SK-N-SH (cell line): ENCODE measurements at regions not wholly inside any gene's neighbourhood (a gene's known extent, or its start where the extent isn't known, plus 50 kb on each side); places are given as distances from the start of the nearest gene placed in this dataset.

Experiments used
- CTCF ChIA-PET: fragments of 300-600, 350-600 bp; formaldehyde crosslinking; extraction: SDS; loops from one replicate; lab custom pipeline; 2021; lab: Yijun Ruan, JAX
- POLR2A ChIA-PET: fragments of 350-600 bp; sonication (Branson Sonifier 250); formaldehyde crosslinking; extraction: SDS; loops from one replicate; lab custom pipeline; 2020; ENCODE audit warnings: antibody characterized with exemption, inconsistent platforms; lab: Yijun Ruan, JAX
- DNase-seq: peaks from one replicate; pipeline ENCODE4 v3.0.0; 2012
- H2AFZ ChIP-seq: fragments of 200-600 bp; sonication (generic); 2 replicates; pipeline ENCODE4 v1.8.1; 2016; ENCODE audit warnings: antibody characterized with exemption, mild to moderate bottlenecking, low read depth
- H3F3A ChIP-seq: fragments of 200-600 bp; sonication (generic); replicated peaks from 2 replicates; pipeline ENCODE3; 2016; ENCODE audit warnings: antibody characterized with exemption, mild to moderate bottlenecking; ENCODE audit not compliant: insufficient read depth
- H3K27ac ChIP-seq, 2 experiments: fragments of 200-500 bp in 1 of 2; fragments of 200-600 bp in 1 of 2; sonication (Bioruptor generic) in 1 of 2; sonication (generic), shearing (Covaris generic) in 1 of 2; 2 replicates each; pipeline versions ENCODE4 v1.5.1 to v1.6.1; 2014 to 2016; ENCODE audit warnings: low read depth in 2 of 2, inconsistent platforms in 1 of 2, low read length in 1 of 2, mild to moderate bottlenecking in 1 of 2, mixed read lengths in 1 of 2
- H3K27me3 ChIP-seq: fragments of 200-600 bp; sonication (generic), shearing (Covaris generic); 2 replicates; pipeline ENCODE4 v1.6.1; 2016; ENCODE audit warnings: mixed run types; ENCODE audit not compliant: insufficient read depth
- H3K36me3 ChIP-seq, 2 experiments: fragments of 200-500 bp in 1 of 2; fragments of 200-600 bp in 1 of 2; sonication (Bioruptor generic) in 1 of 2; sonication (generic) in 1 of 2; replicated peaks in 1 of 2; 2 replicates each; pipeline versions ENCODE3 to v1.5.1; 2014 to 2016; ENCODE audit warnings: low read length in 1 of 2, mild to moderate bottlenecking in 1 of 2; ENCODE audit not compliant: insufficient read depth in 2 of 2, control insufficient read depth in 1 of 2
- H3K4me1 ChIP-seq, 2 experiments: fragments of 200-500 bp in 1 of 2; fragments of 200-600 bp in 1 of 2; sonication (Bioruptor generic) in 1 of 2; sonication (generic), shearing (Covaris generic) in 1 of 2; 2 replicates each; pipeline versions ENCODE4 v1.5.1 to v1.6.1; 2014 to 2016; ENCODE audit warnings: low read depth in 1 of 2, low read length in 1 of 2, mixed run types in 1 of 2; ENCODE audit not compliant: insufficient read depth in 2 of 2, control insufficient read depth in 1 of 2
- H3K4me2 ChIP-seq: fragments of 200-600 bp; sonication (generic), shearing (Covaris generic); 2 replicates; pipeline ENCODE4 v1.6.1; 2017; ENCODE audit warnings: mixed run types
- H3K4me3 ChIP-seq, 2 experiments: fragments of 200-500 bp in 1 of 2; fragments of 200-600 bp in 1 of 2; sonication (Bioruptor generic) in 1 of 2; sonication (generic), shearing (Covaris generic) in 1 of 2; 2 replicates each; pipeline versions ENCODE4 v1.5.1 to v1.8.1; 2014 to 2016; ENCODE audit warnings: low read depth in 2 of 2, inconsistent platforms in 1 of 2, low read length in 1 of 2, mild to moderate bottlenecking in 1 of 2, mixed read lengths in 1 of 2, moderate library complexity in 1 of 2
- H3K79me2 ChIP-seq: fragments of 200-600 bp; sonication (generic); 2 replicates; pipeline ENCODE4 v1.8.1; 2017; ENCODE audit warnings: mild to moderate bottlenecking; ENCODE audit not compliant: insufficient read depth
- H3K9ac ChIP-seq: fragments of 200-600 bp; sonication (generic); 2 replicates; pipeline ENCODE4 v1.6.1; 2017; ENCODE audit warnings: mixed run types
- H3K9me2 ChIP-seq: fragments of 200-600 bp; sonication (generic); 2 replicates; pipeline ENCODE4 v1.6.1; 2017; ENCODE audit warnings: mixed run types
- H3K9me3 ChIP-seq: fragments of 200-600 bp; sonication (generic); 2 replicates; pipeline ENCODE4 v1.6.1; 2017; ENCODE audit warnings: mixed run types, mild to moderate bottlenecking, moderate library complexity
- H4K20me1 ChIP-seq: fragments of 200-600 bp; sonication (generic); 2 replicates; pipeline ENCODE4 v1.6.1; 2017; ENCODE audit warnings: mild to moderate bottlenecking, mixed run types; ENCODE audit not compliant: insufficient read depth
- CTCF ChIP-seq: fragments of 200-600 bp; sonication (generic); IDR thresholded peaks from 2 replicates; pipeline ENCODE4 v1.6.1; 2017; ENCODE audit warnings: antibody characterized with exemption, mild to moderate bottlenecking, moderate library complexity
- ELF1 ChIP-seq: IDR thresholded peaks from 2 replicates; pipeline ENCODE4 v1.4.0; 2012
- EP300 ChIP-seq, 2 experiments: IDR thresholded peaks; 2 replicates each; pipeline versions ENCODE4 v1.4.0 to v1.6.1; 2012; ENCODE audit warnings: borderline replicate concordance in 1 of 2, low read depth in 1 of 2, low read length in 1 of 2
- EZH2phosphoT487 ChIP-seq: fragments of 200-600 bp; sonication (generic); IDR thresholded peaks from 2 replicates; pipeline ENCODE4 v1.6.1; 2017; ENCODE audit warnings: low read depth, mixed run types, mild to moderate bottlenecking, antibody characterized with exemption, moderate library complexity, borderline replicate concordance
- GABPA ChIP-seq: IDR thresholded peaks from 2 replicates; pipeline ENCODE4 v1.4.0; 2012; ENCODE audit warnings: low read depth, mild to moderate bottlenecking
- IRF3 ChIP-seq: fragments of 150-350 bp; IDR thresholded peaks from 2 replicates; pipeline ENCODE4 v1.6.1; 2016; ENCODE audit warnings: mild to moderate bottlenecking, low read depth, low read length
- JUND ChIP-seq: IDR thresholded peaks from 2 replicates; pipeline ENCODE4 v1.4.0; 2012
- MAX ChIP-seq: IDR thresholded peaks from 2 replicates; pipeline ENCODE4 v1.4.0; 2012; ENCODE audit warnings: low read depth
- MXI1 ChIP-seq: IDR thresholded peaks from 2 replicates; pipeline ENCODE4 v1.6.1; 2012; ENCODE audit warnings: mild to moderate bottlenecking, low read depth, low read length, improper control_type of control experiment
- NFIC ChIP-seq: IDR thresholded peaks from 2 replicates; pipeline ENCODE4 v1.4.0; 2012; ENCODE audit warnings: borderline replicate concordance
- NRF1 ChIP-seq: IDR thresholded peaks from 2 replicates; pipeline ENCODE4 v1.6.1; 2012; ENCODE audit warnings: low read depth, mild to moderate bottlenecking, low read length
- PBX3 ChIP-seq: IDR thresholded peaks from 2 replicates; pipeline ENCODE4; 2012
- RFX5 ChIP-seq: IDR thresholded peaks from 2 replicates; pipeline ENCODE4 v1.6.1; 2012; ENCODE audit warnings: mild to moderate bottlenecking, improper control_type of control experiment, low read length
- RXRA ChIP-seq: IDR thresholded peaks from 2 replicates; pipeline ENCODE4 v1.4.0; 2012; ENCODE audit warnings: low read depth, mild to moderate bottlenecking, borderline replicate concordance
- TAF1 ChIP-seq: IDR thresholded peaks from 2 replicates; pipeline ENCODE4 v1.6.1; 2012; ENCODE audit warnings: low read depth, mild to moderate bottlenecking, low read length, moderate library complexity, borderline replicate concordance
- TCF12 ChIP-seq: IDR thresholded peaks from 2 replicates; pipeline ENCODE4 v1.4.0; 2012
- USF1 ChIP-seq: IDR thresholded peaks from 2 replicates; pipeline ENCODE4 v1.4.0; 2012; ENCODE audit warnings: low read depth, borderline replicate concordance
- ZBTB33 ChIP-seq: IDR thresholded peaks from 2 replicates; pipeline ENCODE4 v1.4.0; 2012; ENCODE audit warnings: low read depth, borderline replicate concordance
- WGBS: methylation state at CpG from one replicate; pipeline ENCODE4 v1.1.6; 2017; ENCODE audit warnings: low lambda C conversion rate; 5-methylcytosine and 5-hydroxymethylcytosine counted together

- TF ChIP-seq IRF3, result no peak
- Histone ChIP-seq H2AFZ (no peak overlapping the region), H3K27ac (no peak overlapping the region), H4K20me1 (no peaks in the 10 kb centered on the region), H3K36me3 (no peaks in the 10 kb centered on the region), H3K9ac (no peak overlapping the region), H3K9me3 (no peaks in the 10 kb centered on the region), H3K4me2 (no peak overlapping the region), H3K4me1 (peaks cover 0 to 9% of the 10 kb centered on the region in 2 experiments; a peak in 3 of 4 replicates), H3K27me3 (no peaks in the 10 kb centered on the region), H3K9me2 (no peaks in the 10 kb centered on the region), H3F3A (no peaks in the 10 kb centered on the region), H3K4me3 (no peak overlapping the region), H3K79me2 (no peaks in the 10 kb centered on the region)
- POLR2A ChIA-PET, result no interaction called here
- WGBS, result 84% methylated on average over 7 of the region's 7 CpGs
- no peak for DNase-seq
- CTCF ChIA-PET, result no interaction called here
These were observed 64.2 kb downstream of the RBM43 start for GRCh38 chr2:151197184-151198108.

GRCh38 chr2:151193576-151193975, 68.1 kb downstream of the RBM43 start:
- Histone ChIP-seq H3K9me2 (no peaks in the 10 kb centered on the region), H3K4me3 (no peak overlapping the region), H3K9ac (no peak overlapping the region), H3K79me2 (no peaks in the 10 kb centered on the region), H2AFZ (no peak overlapping the region), H3K27me3 (no peaks in the 10 kb centered on the region), H3F3A (no peaks in the 10 kb centered on the region), H3K4me2 (no peak overlapping the region), H3K4me1 (no peaks in the 10 kb centered on the region; a peak in 1 of 4 replicates), H3K36me3 (no peaks in the 10 kb centered on the region), H4K20me1 (no peaks in the 10 kb centered on the region), H3K27ac (no peak overlapping the region), H3K9me3 (no peaks in the 10 kb centered on the region)
- 82% methylated on average over 4 of the region's 4 CpGs for WGBS
- ChIA-PET POLR2A (no interaction called here), CTCF (interaction anchor here (0.7 to 1.3 kb wide), 3 partner anchors 9 to 1595 kb away, joined by 3 read pairs; no protein-coding TSS in a partner anchor)
- TF ChIP-seq CTCF, result no peak
- no peak for TF ChIP-seq TCF12
- no peak for TF ChIP-seq MAX
- no peak for TF ChIP-seq NFIC
- no peak for TF ChIP-seq ELF1
- TF ChIP-seq RXRA, result no peak
- no peak for TF ChIP-seq GABPA
- TF ChIP-seq EP300 (IDR thresholded peaks at IDR 0.05; ENCODE audit: borderline replicate concordance in 1 of 2, low read depth in 1 of 2, low read length in 1 of 2), result no peak
- no peak for TF ChIP-seq JUND
- no peak for TF ChIP-seq RFX5
- no peak for TF ChIP-seq EZH2phosphoT487
- TF ChIP-seq ZBTB33, result no peak
- TF ChIP-seq USF1, result no peak
- no peak for TF ChIP-seq PBX3
- TF ChIP-seq NRF1, result no peak
- no peak for TF ChIP-seq TAF1
- no peak for TF ChIP-seq MXI1
- no peak for DNase-seq
